Ascending aorta (tissue), 2 donors: ENCODE measurements at regions not wholly inside any gene's neighbourhood (a gene's known extent, or its start where the extent isn't known, plus 50 kb on each side); places are given as distances from the start of the nearest gene placed in this dataset.

ENCODE experiments used
- DNase-seq, 2 donors: peaks; one replicate each; pipeline ENCODE4 v3.0.0-alpha.2; 2019; ENCODE audit warnings: low spot score in 2 of 2
- H3K27ac ChIP-seq, 2 donors: fragments of 200-600 bp; sonication (generic); one replicate each; pipeline ENCODE4 v1.5.1; 2016 to 2017; ENCODE audit warnings: mild to moderate bottlenecking in 1 of 2
- H3K27me3 ChIP-seq: fragments of 200-600 bp; sonication (generic); one replicate; pipeline ENCODE4 v1.5.1; 2017
- H3K36me3 ChIP-seq, 2 donors: fragments of 200-600 bp; sonication (generic); one replicate each; pipeline ENCODE4 v1.5.1; 2016
- H3K4me1 ChIP-seq, 2 donors: fragments of 200-600 bp; sonication (generic); one replicate each; pipeline ENCODE4 v1.5.1; 2016 to 2017; ENCODE audit warnings: mild to moderate bottlenecking in 1 of 2
- H3K4me3 ChIP-seq, 2 donors: fragments of 200-600 bp; sonication (generic); one replicate each; pipeline ENCODE4 v1.5.1; 2016 to 2017; ENCODE audit warnings: mild to moderate bottlenecking in 1 of 2
- H3K9me3 ChIP-seq, 2 donors: fragments of 200-600 bp; sonication (generic); one replicate each; pipeline ENCODE4 v1.5.1; 2016
- CTCF ChIP-seq, 3 experiments: fragments of 200-600 bp in 2 of 3; fragments of 450-650 bp in 1 of 3; sonication (generic) in 2 of 3; IDR thresholded peaks; one replicate each; pipeline ENCODE4 v1.5.1; 2016 to 2019; ENCODE audit warnings: antibody characterized with exemption in 3 of 3, mild to moderate bottlenecking in 1 of 3, moderate library complexity in 1 of 3
- intact Hi-C: fragments of 100-400 bp; cut with DNase I; formaldehyde crosslinking; loops from one replicate; pipeline ENCODE4 v1.15.1; 2023

GRCh38 chr22:49087198-49087597, 740.5 kb downstream of the BRD1 start:
- Histone ChIP-seq H3K4me3 (no peak overlapping the region), H3K27me3 (no peaks in the 10 kb centered on the region), H3K4me1 (no peaks in the 10 kb centered on the region), H3K27ac (no peak overlapping the region), H3K36me3 (no peaks in the 10 kb centered on the region), H3K9me3 (no peaks in the 10 kb centered on the region)
- intact Hi-C loops = no loop called here
- no peak for TF ChIP-seq CTCF (IDR thresholded peaks at IDR 0.05)
- DNase-seq = no peak

DNA sequence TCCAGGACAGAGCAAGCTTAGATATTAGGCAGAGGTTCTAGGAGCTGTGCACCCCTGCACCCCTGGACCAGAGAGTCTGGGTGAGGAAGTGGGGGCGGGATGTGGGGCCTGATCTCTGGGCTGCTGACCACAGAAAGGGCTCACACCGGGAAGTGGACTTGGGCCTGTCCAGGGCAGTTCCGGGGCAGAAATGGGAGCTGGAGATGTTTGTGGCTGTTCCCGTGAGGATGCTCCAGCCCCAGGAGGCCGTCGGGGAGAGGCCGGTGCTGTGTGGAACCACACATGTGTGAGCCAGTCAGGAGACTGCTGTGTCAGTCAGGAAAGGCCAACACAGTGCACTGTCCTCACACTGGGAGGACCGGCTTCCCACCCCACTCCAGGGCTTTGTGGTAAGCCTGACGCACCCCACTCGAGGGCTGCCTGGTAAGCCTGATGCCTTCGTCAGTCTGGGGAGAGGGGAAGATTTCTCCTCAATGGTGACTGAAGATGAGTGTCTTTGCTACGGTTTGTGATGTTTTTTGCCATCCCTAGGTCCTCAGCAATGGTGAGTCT, 741.0 kb downstream of the BRD1 start:
- no peak for DNase-seq

GRCh38 chr22:49086181-49086580, 741.5 kb downstream of the BRD1 start:
- no peaks in the 10 kb centered on the region for H3K9me3 ChIP-seq
- H3K36me3 ChIP-seq = no peaks in the 10 kb centered on the region
- intact Hi-C loops = no loop called here
- no peaks in the 10 kb centered on the region for H3K4me1 ChIP-seq
- H3K27me3 ChIP-seq = no peaks in the 10 kb centered on the region
- no peak for TF ChIP-seq CTCF (IDR thresholded peaks at IDR 0.05)
- no peak overlapping the region for H3K27ac ChIP-seq
- no peak for DNase-seq
- H3K4me3 ChIP-seq = no peak overlapping the region

More for the DNA sequence above, 741.0 kb downstream of the BRD1 start:
- H3K4me3 ChIP-seq = no peak overlapping the region
- H3K9me3 ChIP-seq = no peaks in the 10 kb centered on the region
- intact Hi-C loops = no loop called here
- no peak for TF ChIP-seq CTCF (IDR thresholded peaks at IDR 0.05)
- no peaks in the 10 kb centered on the region for H3K36me3 ChIP-seq
- H3K27me3 ChIP-seq = no peaks in the 10 kb centered on the region
- no peaks in the 10 kb centered on the region for H3K4me1 ChIP-seq
- no peak overlapping the region for H3K27ac ChIP-seq

DNA sequence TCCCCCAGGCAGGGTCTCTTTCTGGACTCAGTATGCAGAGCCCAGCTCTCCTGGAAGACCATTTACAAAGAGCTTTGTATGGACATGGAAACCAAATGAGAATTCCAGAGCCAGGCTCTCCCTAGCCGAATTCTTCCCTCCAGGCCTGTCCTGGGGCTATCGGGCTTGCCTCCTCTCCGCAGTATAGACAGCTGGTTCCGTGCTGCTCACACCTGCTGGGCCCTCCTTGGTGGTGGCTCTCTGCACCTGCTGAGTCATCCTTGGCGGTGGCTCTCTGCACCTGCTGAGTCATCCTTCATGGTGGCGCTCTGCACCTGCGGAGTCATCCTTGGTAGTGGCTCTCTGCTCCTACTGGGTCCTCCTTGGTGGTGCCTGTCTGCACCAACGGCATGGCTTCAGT, 743.5 kb downstream of the BRD1 start:
- Histone ChIP-seq H3K27me3 (no peaks in the 10 kb centered on the region), H3K9me3 (no peaks in the 10 kb centered on the region), H3K27ac (no peak overlapping the region), H3K4me3 (no peak overlapping the region), H3K36me3 (no peaks in the 10 kb centered on the region), H3K4me1 (no peaks in the 10 kb centered on the region)
- intact Hi-C loops = no loop called here
- DNase-seq = no peak
- no peak for TF ChIP-seq CTCF (IDR thresholded peaks at IDR 0.05)

- no peak for TF ChIP-seq CTCF (IDR thresholded peaks at IDR 0.05)
- H3K27me3 ChIP-seq = no peaks in the 10 kb centered on the region
- intact Hi-C loops = no loop called here
- H3K4me1 ChIP-seq = no peaks in the 10 kb centered on the region
- H3K27ac ChIP-seq = no peak overlapping the region
- H3K9me3 ChIP-seq = no peaks in the 10 kb centered on the region
- H3K4me3 ChIP-seq = no peak overlapping the region
- no peaks in the 10 kb centered on the region for H3K36me3 ChIP-seq
- DNase-seq = no peak
Measured at GRCh38 chr22:49083607-49084006, 744.1 kb downstream of the BRD1 start.

GRCh38 chr22:49082451-49082850, 745.2 kb downstream of the BRD1 start:
- intact Hi-C loops = no loop called here
- DNase-seq = no peak

More at GRCh38 chr22:49082451-49082850, 745.2 kb downstream of the BRD1 start:
- H3K36me3 ChIP-seq = no peaks in the 10 kb centered on the region
- H3K4me1 ChIP-seq = no peaks in the 10 kb centered on the region
- TF ChIP-seq CTCF (IDR thresholded peaks at IDR 0.05) = no peak
- no peak overlapping the region for H3K4me3 ChIP-seq
- no peak overlapping the region for H3K27ac ChIP-seq
- no peaks in the 10 kb centered on the region for H3K27me3 ChIP-seq
- H3K9me3 ChIP-seq = no peaks in the 10 kb centered on the region
